Natural killer cell (primary cell): ENCODE measurements at regions not wholly inside any gene's neighbourhood (a gene's known extent, or its start where the extent isn't known, plus 50 kb on each side); places are given as distances from the start of the nearest gene placed in this dataset.

ENCODE experiments used
- ATAC-seq, 3 donors: fragments of 150-1000 bp in 2 of 3; fragments of 200-7000 bp in 1 of 3; cut with Tn5 transposase; 1 replicate in 1 of 3; 2 replicates in 2 of 3; pipeline ENCODE4 v1.10.0; 2021; ENCODE audit warnings: mild to moderate bottlenecking in 2 of 3, moderate library complexity in 2 of 3
- DNase-seq, 2 donors: peaks; one replicate each; pipeline versions ENCODE4 v3.0.0 to v3.0.0-alpha.2; 2013 to 2021; ENCODE audit warnings: mixed read lengths in 1 of 2
- H3K27ac ChIP-seq: one replicate; pipeline ENCODE4 v1.5.1; 2013; ENCODE audit warnings: mild to moderate bottlenecking, low read length
- H3K27me3 ChIP-seq: one replicate; pipeline ENCODE4 v1.6.1; 2013; ENCODE audit warnings: low read length; ENCODE audit not compliant: control insufficient read depth, insufficient read depth
- H3K36me3 ChIP-seq: one replicate; pipeline ENCODE4 v1.6.1; 2013; ENCODE audit warnings: low read length; ENCODE audit not compliant: control insufficient read depth, insufficient read depth
- H3K4me1 ChIP-seq: one replicate; pipeline ENCODE4 v1.6.1; 2013; ENCODE audit warnings: low read length; ENCODE audit not compliant: control insufficient read depth, insufficient read depth
- H3K4me3 ChIP-seq: one replicate; pipeline ENCODE4 v1.5.1; 2013; ENCODE audit warnings: low read length
- H3K9me3 ChIP-seq: one replicate; pipeline ENCODE4 v1.6.1; 2013; ENCODE audit warnings: low read length; ENCODE audit not compliant: control insufficient read depth, insufficient read depth
- H3K27ac Mint-ChIP-seq, 2 donors: one replicate each; pipeline ENCODE4 v1.8.0; 2022; ENCODE audit warnings: mild to moderate bottlenecking in 2 of 2, mixed read lengths in 2 of 2, moderate library complexity in 1 of 2
- H3K27me3 Mint-ChIP-seq, 2 donors: one replicate each; pipeline ENCODE4 v1.8.0; 2022; ENCODE audit warnings: low read depth in 2 of 2, mixed read lengths in 2 of 2
- H3K36me3 Mint-ChIP-seq: one replicate; pipeline ENCODE4 v1.8.0; 2022; ENCODE audit warnings: mixed read lengths
- H3K4me1 Mint-ChIP-seq, 2 donors: one replicate each; pipeline ENCODE4 v1.8.0; 2022; ENCODE audit warnings: mixed read lengths in 2 of 2
- H3K4me3 Mint-ChIP-seq: one replicate; pipeline ENCODE4 v1.8.0; 2022; ENCODE audit warnings: mild to moderate bottlenecking, moderate library complexity, mixed read lengths
- H3K9me3 Mint-ChIP-seq, 2 donors: one replicate each; pipeline ENCODE4 v1.8.0; 2022; ENCODE audit warnings: mixed read lengths in 2 of 2
- WGBS: methylation state at CpG from one replicate; pipeline ENCODE4 v1.1.7; 2013; ENCODE audit warnings: missing lambda C conversion rate; ENCODE audit not compliant: insufficient coverage; 5-methylcytosine and 5-hydroxymethylcytosine counted together
- intact Hi-C: fragments of 100-400 bp; cut with micrococcal nuclease; formaldehyde crosslinking; loops from one replicate; pipeline ENCODE4 v1.14.2; 2022
- TF ChIP-seq, protein P1 (sequence below): fragments of 200-600 bp; IDR thresholded peaks from one replicate; pipeline ENCODE4 v1.8.0; 2022; ENCODE audit warnings: antibody characterized with exemption

DNA sequence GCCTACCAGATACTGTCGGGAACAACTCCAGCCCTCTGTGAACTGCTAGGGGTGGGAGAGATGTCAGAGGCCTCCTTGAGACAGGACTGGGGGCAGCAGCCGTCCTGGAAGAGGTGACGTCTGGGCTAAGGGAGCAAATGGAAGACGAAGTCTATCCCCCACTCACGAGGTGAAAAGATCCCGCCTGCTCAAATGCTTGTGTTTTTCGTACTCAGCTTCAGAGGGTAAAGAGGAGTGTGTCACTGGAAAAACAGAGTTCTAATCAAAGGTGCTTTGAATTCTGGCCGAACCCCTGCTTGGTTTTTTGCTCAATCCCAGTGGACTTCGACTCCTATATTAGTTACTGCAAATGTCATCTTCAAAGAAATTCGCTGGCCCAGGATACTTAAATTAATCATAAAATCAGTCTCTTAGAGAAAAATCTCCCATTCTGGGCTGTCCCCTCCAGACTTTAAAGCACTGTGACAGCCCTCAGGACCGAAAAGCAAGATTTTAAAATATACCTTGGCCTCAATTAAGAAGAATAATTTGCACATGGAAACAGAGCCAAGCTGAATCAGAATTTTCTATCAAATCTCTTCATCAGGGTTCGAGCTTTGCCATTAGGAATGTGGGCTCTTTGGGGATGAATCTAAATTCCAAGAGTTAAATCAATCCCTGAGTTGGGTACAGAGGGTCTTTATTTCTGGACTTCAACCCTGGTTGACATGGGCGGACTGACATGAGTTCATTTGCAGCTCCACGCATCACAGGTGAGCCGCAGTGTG, 61.8 kb upstream of the AFDN start:
- Mint-ChIP-seq H3K4me1 (no peaks in the 10 kb centered on the region), H3K27me3 (peaks cover 0 to 6% of the 10 kb centered on the region in 2 donors), H3K27ac (no peak overlapping the region), H3K9me3 (no peaks in the 10 kb centered on the region), H3K4me3 (no peak overlapping the region), H3K36me3 (no peaks in the 10 kb centered on the region)
- H3K9me3 ChIP-seq, result no peaks in the 10 kb centered on the region
- TF ChIP-seq, protein P1, sequence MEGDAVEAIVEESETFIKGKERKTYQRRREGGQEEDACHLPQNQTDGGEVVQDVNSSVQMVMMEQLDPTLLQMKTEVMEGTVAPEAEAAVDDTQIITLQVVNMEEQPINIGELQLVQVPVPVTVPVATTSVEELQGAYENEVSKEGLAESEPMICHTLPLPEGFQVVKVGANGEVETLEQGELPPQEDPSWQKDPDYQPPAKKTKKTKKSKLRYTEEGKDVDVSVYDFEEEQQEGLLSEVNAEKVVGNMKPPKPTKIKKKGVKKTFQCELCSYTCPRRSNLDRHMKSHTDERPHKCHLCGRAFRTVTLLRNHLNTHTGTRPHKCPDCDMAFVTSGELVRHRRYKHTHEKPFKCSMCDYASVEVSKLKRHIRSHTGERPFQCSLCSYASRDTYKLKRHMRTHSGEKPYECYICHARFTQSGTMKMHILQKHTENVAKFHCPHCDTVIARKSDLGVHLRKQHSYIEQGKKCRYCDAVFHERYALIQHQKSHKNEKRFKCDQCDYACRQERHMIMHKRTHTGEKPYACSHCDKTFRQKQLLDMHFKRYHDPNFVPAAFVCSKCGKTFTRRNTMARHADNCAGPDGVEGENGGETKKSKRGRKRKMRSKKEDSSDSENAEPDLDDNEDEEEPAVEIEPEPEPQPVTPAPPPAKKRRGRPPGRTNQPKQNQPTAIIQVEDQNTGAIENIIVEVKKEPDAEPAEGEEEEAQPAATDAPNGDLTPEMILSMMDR, result no peak
- H3K4me3 ChIP-seq, result no peak overlapping the region
- intact Hi-C loops, result no loop called here
- no peak overlapping the region for H3K27ac ChIP-seq
- no peaks in the 10 kb centered on the region for H3K36me3 ChIP-seq
- 86% methylated on average over 15 of the region's 15 CpGs for WGBS
- no peaks in the 10 kb centered on the region for H3K4me1 ChIP-seq
- no peaks in the 10 kb centered on the region for H3K27me3 ChIP-seq
- no peak for ATAC-seq
- no peak for DNase-seq

DNA sequence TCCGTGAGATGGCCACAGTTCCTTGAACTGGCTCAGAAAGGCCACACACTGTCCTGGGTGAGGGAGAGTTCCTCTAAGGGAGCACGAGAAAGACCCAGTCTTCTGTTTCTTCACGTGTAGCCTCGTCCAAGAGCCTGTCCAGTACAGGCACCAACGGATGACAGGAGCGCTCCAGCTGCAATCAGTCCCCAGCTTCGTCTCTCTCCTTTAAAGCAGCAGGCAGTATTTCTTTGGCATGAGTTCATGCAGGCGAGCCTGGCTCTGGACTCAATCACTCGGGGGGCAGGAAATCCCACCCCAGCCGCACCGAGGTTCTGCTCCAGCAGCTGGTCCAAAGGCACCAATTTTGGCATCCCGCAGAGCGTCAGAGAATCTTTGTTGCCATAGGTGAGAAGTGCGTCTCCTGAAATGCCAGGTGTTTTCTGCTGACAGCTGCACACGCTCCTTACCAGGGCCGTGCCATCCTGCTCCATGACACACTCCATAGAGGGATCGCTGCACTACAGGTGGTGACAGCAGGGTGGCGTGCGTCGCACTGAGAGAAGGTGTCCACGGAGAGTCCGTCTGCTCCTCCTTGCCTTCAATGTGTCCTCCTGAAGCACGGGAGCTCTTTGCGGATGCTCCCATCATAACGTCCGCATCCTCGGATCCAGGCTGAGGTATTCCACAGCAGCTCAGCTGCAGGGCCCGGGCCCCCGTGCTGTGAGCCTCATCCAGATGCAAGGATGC, 59.6 kb upstream of the AFDN start:
- H3K27ac ChIP-seq, result no peak overlapping the region
- ATAC-seq (no peak), DNase-seq (no peak)
- Mint-ChIP-seq H3K27ac (no peak overlapping the region), H3K27me3 (peaks cover 3 to 6% of the 10 kb centered on the region in 2 donors), H3K4me3 (no peak overlapping the region), H3K4me1 (no peaks in the 10 kb centered on the region), H3K9me3 (no peaks in the 10 kb centered on the region), H3K36me3 (no peaks in the 10 kb centered on the region)
- WGBS, result 85% methylated on average over 29 of the region's 29 CpGs
- no peaks in the 10 kb centered on the region for H3K36me3 ChIP-seq
- H3K9me3 ChIP-seq, result no peaks in the 10 kb centered on the region
- no peaks in the 10 kb centered on the region for H3K4me1 ChIP-seq
- no peaks in the 10 kb centered on the region for H3K27me3 ChIP-seq
- TF ChIP-seq, protein P1, result no peak
- intact Hi-C loops, result no loop called here
- no peak overlapping the region for H3K4me3 ChIP-seq

DNA sequence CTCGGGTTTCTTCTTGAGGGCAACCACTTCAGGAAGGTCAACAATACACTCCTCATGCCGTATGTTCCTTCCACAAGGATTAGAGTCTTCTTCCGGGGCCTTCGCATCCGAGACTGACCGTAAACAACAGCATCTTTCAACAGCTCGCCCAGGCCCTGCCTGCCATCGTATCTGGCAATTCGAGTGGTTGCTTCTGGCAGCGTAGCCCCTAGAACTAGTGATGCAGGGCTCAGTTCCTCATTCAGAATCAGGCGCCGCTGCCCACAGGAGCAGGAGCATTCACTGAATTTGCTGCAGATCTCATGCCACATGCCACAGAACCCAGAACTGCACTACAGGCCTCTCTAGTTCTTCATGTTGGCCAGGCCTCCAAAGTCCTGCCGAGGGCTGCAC, 59.0 kb upstream of the AFDN start:
- Mint-ChIP-seq H3K27me3 (peaks cover 3 to 8% of the 10 kb centered on the region in 2 donors), H3K27ac (no peak overlapping the region), H3K4me3 (no peak overlapping the region), H3K9me3 (no peaks in the 10 kb centered on the region), H3K4me1 (no peaks in the 10 kb centered on the region), H3K36me3 (no peaks in the 10 kb centered on the region)
- WGBS, result 83% methylated on average over 13 of the region's 13 CpGs
- Histone ChIP-seq H3K36me3 (no peaks in the 10 kb centered on the region), H3K27ac (no peak overlapping the region), H3K4me1 (no peaks in the 10 kb centered on the region), H3K27me3 (no peaks in the 10 kb centered on the region), H3K4me3 (no peak overlapping the region), H3K9me3 (no peaks in the 10 kb centered on the region)
- ATAC-seq (no peak), DNase-seq (no peak)
- TF ChIP-seq, protein P1, result no peak
- intact Hi-C loops, result no loop called here
